IMR-90 (cell line): ENCODE measurements at regions not wholly inside any gene's neighbourhood (a gene's known extent, or its start where the extent isn't known, plus 50 kb on each side); places are given as distances from the start of the nearest gene placed in this dataset.

ENCODE experiments used
- ATAC-seq: fragments of 200-7000 bp; cut with Tn5 transposase; 2 replicates; pipeline ENCODE4 v1.9.1; 2020; ENCODE audit warnings: low read depth, mild to moderate bottlenecking, moderate library complexity
- BruUV-seq: library from RNA; stranded (reverse); fragments of 400-500 nt; replicated peaks from 2 replicates; lab custom pipeline; 2021; lab: Mats Ljungman, UMichigan
- CTCF ChIA-PET: fragments of 300-600 bp; formaldehyde crosslinking; extraction: SDS; loops from one replicate; lab custom pipeline; 2021; ENCODE audit warnings: antibody characterized with exemption; lab: Yijun Ruan, JAX
- POLR2A ChIA-PET: fragments of 300-600 bp; sonication (Branson Sonifier 250); formaldehyde crosslinking; loops from one replicate; lab custom pipeline; 2022; ENCODE audit warnings: antibody characterized with exemption; ENCODE audit not compliant: unreplicated experiment; lab: Charles Lee
- DNase-seq: peaks from one replicate; pipeline ENCODE4 v3.0.0; 2013
- H2AFZ ChIP-seq: replicated peaks from 2 replicates; pipeline ENCODE3; 2013; ENCODE audit warnings: low read length, mild to moderate bottlenecking; ENCODE audit not compliant: poor library complexity
- H2AK5ac ChIP-seq: 2 replicates; pipeline ENCODE4 v1.6.1; 2013; ENCODE audit warnings: low read depth, low read length, inconsistent platforms
- H2AK9ac ChIP-seq: replicated peaks from 2 replicates; pipeline ENCODE3; 2013; ENCODE audit warnings: mild to moderate bottlenecking, low read depth, low read length, moderate library complexity; ENCODE audit not compliant: poor library complexity
- H2BK120ac ChIP-seq: 2 replicates; pipeline ENCODE4 v1.6.1; 2013; ENCODE audit warnings: low read depth, low read length, inconsistent platforms
- H2BK15ac ChIP-seq: 3 replicates; pipeline ENCODE4 v1.6.1; 2013; ENCODE audit warnings: low read depth, low read length, inconsistent platforms
- H2BK20ac ChIP-seq: 2 replicates; pipeline ENCODE4 v1.6.1; 2013; ENCODE audit warnings: low read depth, mild to moderate bottlenecking, inconsistent platforms, low read length, moderate library complexity
- H2BK5ac ChIP-seq: 2 replicates; pipeline ENCODE4 v1.6.1; 2013; ENCODE audit warnings: mild to moderate bottlenecking, low read depth, low read length, inconsistent platforms; ENCODE audit not compliant: poor library complexity, severe bottlenecking
- H3K14ac ChIP-seq: replicated peaks from 2 replicates; pipeline ENCODE4 v1.6.1; 2013; ENCODE audit warnings: low read depth, low read length, inconsistent platforms
- H3K18ac ChIP-seq: 2 replicates; pipeline ENCODE4 v1.6.1; 2013; ENCODE audit warnings: low read depth, low read length, control low read depth
- H3K23ac ChIP-seq: 2 replicates; pipeline ENCODE4 v1.6.1; 2013; ENCODE audit warnings: low read depth, low read length, inconsistent platforms
- H3K27ac ChIP-seq: 2 replicates; pipeline ENCODE4 v1.5.1; 2013; ENCODE audit warnings: mild to moderate bottlenecking, control low read depth, low read length; ENCODE audit not compliant: insufficient read depth
- H3K27me3 ChIP-seq: 2 replicates; pipeline ENCODE4 v1.6.1; 2013; ENCODE audit warnings: low read length; ENCODE audit not compliant: control insufficient read depth, insufficient read depth
- H3K36me3 ChIP-seq: 2 replicates; pipeline ENCODE4 v1.6.1; 2013; ENCODE audit warnings: low read length, mixed read lengths; ENCODE audit not compliant: control insufficient read depth, insufficient read depth
- H3K4ac ChIP-seq: 2 replicates; pipeline ENCODE4 v1.6.1; 2013; ENCODE audit warnings: low read depth, low read length, inconsistent platforms
- H3K4me1 ChIP-seq: 2 replicates; pipeline ENCODE4 v1.6.1; 2013; ENCODE audit warnings: low read length, mixed read lengths; ENCODE audit not compliant: control insufficient read depth, insufficient read depth
- H3K4me2 ChIP-seq: 2 replicates; pipeline ENCODE4 v1.6.1; 2013; ENCODE audit warnings: low read depth, mild to moderate bottlenecking, control low read depth, low read length, moderate library complexity
- H3K4me3 ChIP-seq: 2 replicates; pipeline ENCODE4 v1.5.1; 2013; ENCODE audit warnings: low read depth, mild to moderate bottlenecking, control low read depth, low read length, moderate library complexity; ENCODE audit not compliant: insufficient read depth
- H3K56ac ChIP-seq: 2 replicates; pipeline ENCODE4 v1.6.1; 2013; ENCODE audit warnings: low read length, inconsistent platforms; ENCODE audit not compliant: insufficient read depth; ENCODE audit errors: extremely low read depth
- H3K79me1 ChIP-seq, 2 experiments: 2 replicates each; pipeline ENCODE4 v1.6.1; 2013; ENCODE audit warnings: low read length in 2 of 2, inconsistent platforms in 1 of 2, low read depth in 1 of 2
- H3K9ac ChIP-seq: 2 replicates; pipeline ENCODE4 v1.6.1; 2013; ENCODE audit warnings: low read depth, low read length, control low read depth
- H3K9me1 ChIP-seq: 2 replicates; pipeline ENCODE4 v1.6.1; 2013; ENCODE audit warnings: low read length, inconsistent platforms; ENCODE audit not compliant: insufficient read depth
- H3K9me3 ChIP-seq: 2 replicates; pipeline ENCODE4 v1.6.1; 2013; ENCODE audit warnings: low read length; ENCODE audit not compliant: control insufficient read depth, insufficient read depth
- H4K20me1 ChIP-seq: 2 replicates; pipeline ENCODE4 v1.6.1; 2013; ENCODE audit warnings: low read length, inconsistent platforms; ENCODE audit not compliant: insufficient read depth
- H4K5ac ChIP-seq: 2 replicates; pipeline ENCODE4 v1.6.1; 2013; ENCODE audit warnings: mild to moderate bottlenecking, low read depth, low read length, control low read depth
- H4K8ac ChIP-seq, 2 experiments: 2 replicates each; pipeline ENCODE4 v1.6.1; 2013; ENCODE audit warnings: low read depth in 2 of 2, low read length in 2 of 2, control low read depth in 1 of 2, inconsistent platforms in 1 of 2
- H4K91ac ChIP-seq: 2 replicates; pipeline ENCODE4 v1.6.1; 2013; ENCODE audit warnings: low read depth, low read length, inconsistent platforms; ENCODE audit not compliant: insufficient read depth
- BHLHE40 ChIP-seq: fragments of 150-350 bp; IDR thresholded peaks from 2 replicates; pipeline ENCODE4 v1.6.1; 2016; ENCODE audit warnings: mild to moderate bottlenecking, low read depth, low read length
- CEBPB ChIP-seq: IDR thresholded peaks from 2 replicates; pipeline ENCODE4 v1.6.1; 2012; ENCODE audit warnings: low read depth, low read length, improper control_type of control experiment
- CHD1 ChIP-seq: IDR thresholded peaks from 2 replicates; pipeline ENCODE4 v1.6.1; 2012; ENCODE audit warnings: low read depth, low read length, improper control_type of control experiment
- FOS ChIP-seq: fragments of 150-350 bp; IDR thresholded peaks from 2 replicates; pipeline ENCODE4 v1.6.1; 2016; ENCODE audit warnings: low read depth, low read length
- MAFK ChIP-seq: IDR thresholded peaks from 2 replicates; pipeline ENCODE4 v1.6.1; 2012; ENCODE audit warnings: low read depth, low read length, improper control_type of control experiment
- MAZ ChIP-seq: IDR thresholded peaks from 2 replicates; pipeline ENCODE4 v1.6.1; 2012; ENCODE audit warnings: low read depth, mild to moderate bottlenecking, low read length, improper control_type of control experiment, moderate library complexity, borderline replicate concordance
- MXI1 ChIP-seq: IDR thresholded peaks from 2 replicates; pipeline ENCODE4 v1.6.1; 2012; ENCODE audit warnings: low read depth, mild to moderate bottlenecking, low read length, moderate library complexity, borderline replicate concordance
- NFE2L2 ChIP-seq: fragments of 150-350 bp; IDR thresholded peaks from 2 replicates; pipeline ENCODE4 v1.6.1; 2016; ENCODE audit warnings: low read depth, mild to moderate bottlenecking, low read length
- POLR2A ChIP-seq: IDR thresholded peaks from 2 replicates; pipeline ENCODE4 v1.6.1; 2012; ENCODE audit warnings: mild to moderate bottlenecking, low read depth, low read length
- RAD21 ChIP-seq: IDR thresholded peaks from 2 replicates; pipeline ENCODE4 v1.6.1; 2012; ENCODE audit warnings: low read length, improper control_type of control experiment
- RCOR1 ChIP-seq: IDR thresholded peaks from 2 replicates; pipeline ENCODE4 v1.6.1; 2012; ENCODE audit warnings: mild to moderate bottlenecking, low read length, improper control_type of control experiment; ENCODE audit not compliant: insufficient replicate concordance
- RFX5 ChIP-seq: IDR thresholded peaks from 2 replicates; pipeline ENCODE4 v1.8.0; 2012; ENCODE audit warnings: low read depth, mild to moderate bottlenecking, low read length, moderate library complexity
- SMC3 ChIP-seq: fragments of 150-350 bp; IDR thresholded peaks from 2 replicates; pipeline ENCODE4 v1.6.1; 2016; ENCODE audit warnings: low read depth, mild to moderate bottlenecking, antibody characterized with exemption, low read length, moderate library complexity
- WGBS, 2 experiments: methylation state at CpG; one replicate each; pipeline versions ENCODE4 v1.1.5 to v1.1.7; 2013; ENCODE audit warnings: missing lambda C conversion rate in 2 of 2; ENCODE audit not compliant: insufficient read length in 1 of 2; ENCODE audit errors: extremely low coverage in 2 of 2; 5-methylcytosine and 5-hydroxymethylcytosine counted together
- dilution Hi-C: fragments of 300-500 bp; cut with HindIII; formaldehyde crosslinking; loops from one replicate; pipeline ENCODE4 v1.14.3; 2018; ENCODE audit warnings: low sequenced_read_pairs; ENCODE audit not compliant: unreplicated experiment
- in situ Hi-C: fragments of 300-500 bp; cut with MboI; formaldehyde crosslinking; loops from 3 replicates; pipeline ENCODE4 v1.14.3; 2019; ENCODE audit warnings: low sequenced_read_pairs, inconsistent platforms, mixed read lengths
- intact Hi-C: fragments of 100-400 bp; cut with micrococcal nuclease; formaldehyde crosslinking; loops from 2 replicates; pipeline ENCODE4 v1.10.0; 2022
- TF ChIP-seq, protein P1 (sequence below): conservative IDR thresholded peaks from 2 replicates; pipeline ENCODE4 v1.5.1; 2012; ENCODE audit warnings: mild to moderate bottlenecking, low read depth, low read length, improper control_type of control experiment
- TF ChIP-seq, protein P2 (sequence below): fragments of 150-350 bp; IDR thresholded peaks from 2 replicates; pipeline ENCODE4 v1.6.1; 2017; ENCODE audit warnings: mild to moderate bottlenecking, antibody characterized with exemption, low read length, low read depth
- TF ChIP-seq, protein P3 (sequence below): fragments of 150-350 bp; IDR thresholded peaks from 2 replicates; pipeline ENCODE4 v1.6.1; 2016; ENCODE audit warnings: low read depth, mild to moderate bottlenecking, low read length, moderate library complexity, borderline replicate concordance

DNA sequence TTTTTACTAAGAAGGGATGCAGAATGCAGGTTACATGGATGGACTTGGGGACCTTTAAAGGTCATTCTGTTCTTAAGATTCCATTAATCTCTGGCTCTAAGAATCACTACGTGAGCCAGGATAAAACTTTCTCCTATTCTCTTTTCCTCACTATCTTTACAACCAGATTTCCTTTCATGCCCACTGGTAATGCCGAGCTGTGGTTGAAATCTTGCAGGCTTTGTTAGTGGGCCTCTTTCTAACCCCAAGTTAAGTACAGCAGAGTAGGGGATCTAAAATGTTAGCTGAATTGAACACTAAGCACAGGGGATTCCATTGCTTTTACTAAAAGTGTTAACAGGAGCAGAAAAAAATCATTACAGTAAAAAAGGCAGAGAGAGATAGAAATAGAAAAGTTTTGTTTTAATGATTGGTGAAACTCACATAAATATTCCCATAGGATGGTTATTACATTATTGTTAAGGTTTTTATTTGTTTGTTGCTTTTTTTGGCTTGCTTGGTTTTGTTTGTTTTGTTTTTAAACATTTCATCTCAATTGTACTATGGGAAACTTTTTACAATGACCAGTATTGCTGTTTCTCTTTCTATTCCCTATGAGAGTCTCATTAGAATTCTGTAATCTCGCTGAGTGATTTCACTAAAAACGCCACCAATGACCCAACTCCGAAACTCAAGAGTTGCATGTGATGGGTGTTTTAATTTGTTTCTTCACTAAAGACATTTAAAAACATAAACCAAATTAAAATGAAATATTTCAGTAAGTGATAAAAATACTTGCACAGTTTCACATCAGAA lies 54.1 kb upstream of the HTATIP2 start:
- H2BK20ac ChIP-seq, result no peak overlapping the region
- H3K79me1 ChIP-seq, result no peaks in the 10 kb centered on the region
- H3K9me3 ChIP-seq, result no peaks in the 10 kb centered on the region
- ATAC-seq (no peak), DNase-seq (no peak)
- BruUV-seq, result no TSS peak
- no peaks in the 10 kb centered on the region for H3K4me1 ChIP-seq
- H2AK5ac ChIP-seq, result no peak overlapping the region
- no peaks in the 10 kb centered on the region; the same call in none of the 2 replicates for H3K27me3 ChIP-seq
- H4K91ac ChIP-seq, result no peak overlapping the region
- H3K23ac ChIP-seq, result no peak overlapping the region
- H3K27ac ChIP-seq, result no peak overlapping the region
- H3K56ac ChIP-seq, result no peak overlapping the region
- no peaks in the 10 kb centered on the region for H3K36me3 ChIP-seq
- no peaks in the 10 kb centered on the region for H4K20me1 ChIP-seq
- H3K4me3 ChIP-seq, result no peak overlapping the region
- POLR2A ChIA-PET, result no interaction called here
- H3K4me2 ChIP-seq, result no peak overlapping the region
- no peak overlapping the region for H2BK5ac ChIP-seq
- H3K9ac ChIP-seq, result no peak overlapping the region
- dilution Hi-C loops (no loop called here), intact Hi-C loops (no loop called here), in situ Hi-C loops (no loop called here)
- H3K9me1 ChIP-seq, result no peaks in the 10 kb centered on the region
- H4K8ac ChIP-seq, result no peak overlapping the region
- H2AFZ ChIP-seq, result no peak overlapping the region
- H3K4ac ChIP-seq, result no peak overlapping the region
- no peak overlapping the region for H2AK9ac ChIP-seq
- H2BK15ac ChIP-seq, result no peak overlapping the region
- TF ChIP-seq CHD1, result no peak
- no peak for TF ChIP-seq NFE2L2
- TF ChIP-seq, protein P1, sequence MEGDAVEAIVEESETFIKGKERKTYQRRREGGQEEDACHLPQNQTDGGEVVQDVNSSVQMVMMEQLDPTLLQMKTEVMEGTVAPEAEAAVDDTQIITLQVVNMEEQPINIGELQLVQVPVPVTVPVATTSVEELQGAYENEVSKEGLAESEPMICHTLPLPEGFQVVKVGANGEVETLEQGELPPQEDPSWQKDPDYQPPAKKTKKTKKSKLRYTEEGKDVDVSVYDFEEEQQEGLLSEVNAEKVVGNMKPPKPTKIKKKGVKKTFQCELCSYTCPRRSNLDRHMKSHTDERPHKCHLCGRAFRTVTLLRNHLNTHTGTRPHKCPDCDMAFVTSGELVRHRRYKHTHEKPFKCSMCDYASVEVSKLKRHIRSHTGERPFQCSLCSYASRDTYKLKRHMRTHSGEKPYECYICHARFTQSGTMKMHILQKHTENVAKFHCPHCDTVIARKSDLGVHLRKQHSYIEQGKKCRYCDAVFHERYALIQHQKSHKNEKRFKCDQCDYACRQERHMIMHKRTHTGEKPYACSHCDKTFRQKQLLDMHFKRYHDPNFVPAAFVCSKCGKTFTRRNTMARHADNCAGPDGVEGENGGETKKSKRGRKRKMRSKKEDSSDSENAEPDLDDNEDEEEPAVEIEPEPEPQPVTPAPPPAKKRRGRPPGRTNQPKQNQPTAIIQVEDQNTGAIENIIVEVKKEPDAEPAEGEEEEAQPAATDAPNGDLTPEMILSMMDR, result no peak
- TF ChIP-seq SMC3, result no peak
- no peak for TF ChIP-seq MXI1
- TF ChIP-seq RCOR1, result no peak
- TF ChIP-seq, protein P2, sequence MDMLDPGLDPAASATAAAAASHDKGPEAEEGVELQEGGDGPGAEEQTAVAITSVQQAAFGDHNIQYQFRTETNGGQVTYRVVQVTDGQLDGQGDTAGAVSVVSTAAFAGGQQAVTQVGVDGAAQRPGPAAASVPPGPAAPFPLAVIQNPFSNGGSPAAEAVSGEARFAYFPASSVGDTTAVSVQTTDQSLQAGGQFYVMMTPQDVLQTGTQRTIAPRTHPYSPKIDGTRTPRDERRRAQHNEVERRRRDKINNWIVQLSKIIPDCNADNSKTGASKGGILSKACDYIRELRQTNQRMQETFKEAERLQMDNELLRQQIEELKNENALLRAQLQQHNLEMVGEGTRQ, result no peak
- TF ChIP-seq MAZ, result no peak
- no peak for TF ChIP-seq POLR2A
- no peak for TF ChIP-seq RFX5
- TF ChIP-seq, protein P3, sequence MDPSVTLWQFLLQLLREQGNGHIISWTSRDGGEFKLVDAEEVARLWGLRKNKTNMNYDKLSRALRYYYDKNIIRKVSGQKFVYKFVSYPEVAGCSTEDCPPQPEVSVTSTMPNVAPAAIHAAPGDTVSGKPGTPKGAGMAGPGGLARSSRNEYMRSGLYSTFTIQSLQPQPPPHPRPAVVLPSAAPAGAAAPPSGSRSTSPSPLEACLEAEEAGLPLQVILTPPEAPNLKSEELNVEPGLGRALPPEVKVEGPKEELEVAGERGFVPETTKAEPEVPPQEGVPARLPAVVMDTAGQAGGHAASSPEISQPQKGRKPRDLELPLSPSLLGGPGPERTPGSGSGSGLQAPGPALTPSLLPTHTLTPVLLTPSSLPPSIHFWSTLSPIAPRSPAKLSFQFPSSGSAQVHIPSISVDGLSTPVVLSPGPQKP, result no peak
- no peak for TF ChIP-seq FOS
- no peak for TF ChIP-seq RAD21
- no peak for TF ChIP-seq BHLHE40
- no peak for TF ChIP-seq CEBPB
- TF ChIP-seq MAFK, result no peak
- H3K14ac ChIP-seq, result no peak overlapping the region
- CTCF ChIA-PET, result no interaction called here
- no CpG with 5 or more reads among the region's 5 CpGs for WGBS, 2 experiments
- H2BK120ac ChIP-seq, result no peak overlapping the region
- H4K5ac ChIP-seq, result no peak overlapping the region
- H3K18ac ChIP-seq, result no peak overlapping the region
